Muscle of leg (tissue), 3 donors: ENCODE measurements at regions not wholly inside any gene's neighbourhood (a gene's known extent, or its start where the extent isn't known, plus 50 kb on each side); places are given as distances from the start of the nearest gene placed in this dataset.
"Not testable (repeated sequence)": the region's sequence is repeated elsewhere in the genome, so short reads cannot be mapped to it uniquely, and the experiment has no call there.

ENCODE experiments used
- DNase-seq: peaks from one replicate; pipeline ENCODE4 v3.0.0; 2013
- H3K27ac ChIP-seq: one replicate; pipeline ENCODE4 v1.5.1; 2013; ENCODE audit warnings: mild to moderate bottlenecking, low read length, control low read depth
- H3K27me3 ChIP-seq: one replicate; pipeline ENCODE4 v1.6.1; 2013; ENCODE audit warnings: low read length; ENCODE audit not compliant: control insufficient read depth, insufficient read depth
- H3K36me3 ChIP-seq: one replicate; pipeline ENCODE4 v1.6.1; 2013; ENCODE audit warnings: low read length; ENCODE audit not compliant: control insufficient read depth, insufficient read depth
- H3K4me1 ChIP-seq: one replicate; pipeline ENCODE4 v1.6.1; 2013; ENCODE audit warnings: low read length; ENCODE audit not compliant: control insufficient read depth, insufficient read depth
- H3K4me3 ChIP-seq: one replicate; pipeline ENCODE4 v1.5.1; 2013; ENCODE audit warnings: low read length, control low read depth
- H3K9me3 ChIP-seq: replicated peaks from 2 replicates; pipeline ENCODE4 v1.6.1; 2013; ENCODE audit warnings: low read depth, low read length; ENCODE audit not compliant: control insufficient read depth
- WGBS: methylation state at CpG from one replicate; pipeline ENCODE4 v1.1.5; 2013; ENCODE audit warnings: missing lambda C conversion rate; ENCODE audit not compliant: insufficient coverage; 5-methylcytosine and 5-hydroxymethylcytosine counted together

DNA sequence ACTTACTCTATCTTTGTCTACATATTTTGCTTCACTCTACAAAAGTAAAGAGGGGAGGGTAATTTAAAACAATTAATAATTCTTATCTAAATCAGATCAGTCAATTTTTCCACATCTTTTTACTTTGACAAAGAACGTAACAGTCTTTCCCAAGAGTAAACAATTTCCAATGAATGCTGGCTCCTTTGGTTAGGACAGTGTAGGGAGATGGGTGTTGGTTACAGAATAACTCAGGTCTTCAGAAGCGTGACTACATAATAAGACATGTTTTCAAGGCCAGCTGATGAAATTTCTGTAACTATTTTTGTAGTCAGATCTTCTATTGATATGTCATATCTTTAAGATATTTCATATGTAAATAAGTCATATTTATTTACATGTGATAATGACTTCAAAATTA lies 183.0 kb upstream of the CAND1 start:
- H3K4me1 ChIP-seq: no peaks in the 10 kb centered on the region
- no CpG with 5 or more reads among the region's 2 CpGs for WGBS

GRCh38 chr12:67088401-67089118 lies 180.6 kb upstream of the CAND1 start:
- H3K27me3 ChIP-seq: no peaks in the 10 kb centered on the region
- H3K36me3 ChIP-seq: no peaks in the 10 kb centered on the region
- no peak overlapping the region for H3K4me3 ChIP-seq
- DNase-seq: no peak
- 22% methylated on average over 1 of the region's 3 CpGs for WGBS
- H3K9me3 ChIP-seq: no peaks in the 10 kb centered on the region
- H3K27ac ChIP-seq: no peak overlapping the region
- no peaks in the 10 kb centered on the region for H3K4me1 ChIP-seq

More for the DNA sequence above, 183.0 kb upstream of the CAND1 start:
- Histone ChIP-seq H3K27ac (no peak overlapping the region), H3K36me3 (no peaks in the 10 kb centered on the region), H3K27me3 (peaks cover 2% of the 10 kb centered on the region), H3K9me3 (no peaks in the 10 kb centered on the region), H3K4me3 (no peak overlapping the region)
- no peak for DNase-seq

- Histone ChIP-seq H3K4me3 (no peak overlapping the region), H3K36me3 (no peaks in the 10 kb centered on the region), H3K9me3 (no peaks in the 10 kb centered on the region), H3K27me3 (no peaks in the 10 kb centered on the region), H3K27ac (no peak overlapping the region), H3K4me1 (no peaks in the 10 kb centered on the region)
- 58% methylated on average over 2 of the region's 3 CpGs for WGBS
- DNase-seq: peak; percentile 13
Measured at GRCh38 chr12:67091204-67091603, 178.0 kb upstream of the CAND1 start.

DNA sequence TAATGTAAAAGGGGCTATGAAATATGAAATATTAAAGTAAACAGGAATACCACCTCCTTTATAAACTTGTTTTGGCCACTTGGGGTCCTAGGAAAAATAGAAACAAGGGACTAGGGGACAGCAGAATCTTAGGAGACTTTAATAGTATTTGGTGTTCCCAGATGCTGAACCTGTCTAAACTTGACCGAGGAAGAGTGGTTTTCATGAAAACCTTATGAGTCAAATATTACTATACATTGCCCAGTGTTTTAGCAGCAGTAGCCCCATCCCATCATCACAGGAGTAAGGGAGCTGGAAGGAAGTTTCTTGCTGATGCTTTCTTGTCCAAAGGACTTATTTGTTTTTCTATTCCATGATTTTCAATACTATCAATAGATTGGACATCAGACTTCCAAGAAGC lies 177.5 kb upstream of the CAND1 start:
- H3K4me1 ChIP-seq: no peaks in the 10 kb centered on the region

DNA sequence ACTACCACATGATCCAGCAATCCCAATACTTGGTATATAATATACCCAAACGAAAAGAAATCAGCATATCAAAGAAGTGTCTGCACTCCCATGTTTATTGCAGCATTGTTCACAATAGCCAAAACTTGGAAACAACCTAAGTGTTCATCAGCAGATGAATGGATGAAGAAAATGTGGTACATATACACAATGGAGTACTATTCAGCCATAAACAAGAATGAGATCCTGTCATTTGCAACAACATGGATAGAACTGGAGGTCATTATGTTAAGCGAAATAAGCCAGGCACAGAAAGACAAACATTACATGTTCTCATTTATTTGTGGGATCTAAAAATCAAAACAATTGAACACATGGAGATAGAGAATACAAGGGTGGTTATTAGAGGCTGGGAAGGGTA lies 176.2 kb upstream of the CAND1 start:
- H3K36me3 ChIP-seq, H3K9me3 ChIP-seq, H3K4me3 ChIP-seq, H3K4me1 ChIP-seq, H3K27me3 ChIP-seq, H3K27ac ChIP-seq, DNase-seq: not testable (repeated sequence)
- no CpG with 5 or more reads among the region's 2 CpGs for WGBS

More for the DNA sequence above, 177.5 kb upstream of the CAND1 start:
- no peak overlapping the region for H3K4me3 ChIP-seq
- no peaks in the 10 kb centered on the region for H3K36me3 ChIP-seq
- WGBS: no CpG with 5 or more reads among the region's 1 CpG
- no peaks in the 10 kb centered on the region for H3K9me3 ChIP-seq
- no peak for DNase-seq
- H3K27ac ChIP-seq: no peak overlapping the region
- no peaks in the 10 kb centered on the region for H3K27me3 ChIP-seq

GRCh38 chr12:67096533-67097318 lies 172.4 kb upstream of the CAND1 start:
- no CpG with 5 or more reads among the region's 2 CpGs for WGBS
- Histone ChIP-seq H3K27me3 (no peaks in the 10 kb centered on the region), H3K4me3 (no peak overlapping the region), H3K36me3 (no peaks in the 10 kb centered on the region), H3K4me1 (no peaks in the 10 kb centered on the region), H3K27ac (no peak overlapping the region), H3K9me3 (no peaks in the 10 kb centered on the region)
- no peak for DNase-seq

DNA sequence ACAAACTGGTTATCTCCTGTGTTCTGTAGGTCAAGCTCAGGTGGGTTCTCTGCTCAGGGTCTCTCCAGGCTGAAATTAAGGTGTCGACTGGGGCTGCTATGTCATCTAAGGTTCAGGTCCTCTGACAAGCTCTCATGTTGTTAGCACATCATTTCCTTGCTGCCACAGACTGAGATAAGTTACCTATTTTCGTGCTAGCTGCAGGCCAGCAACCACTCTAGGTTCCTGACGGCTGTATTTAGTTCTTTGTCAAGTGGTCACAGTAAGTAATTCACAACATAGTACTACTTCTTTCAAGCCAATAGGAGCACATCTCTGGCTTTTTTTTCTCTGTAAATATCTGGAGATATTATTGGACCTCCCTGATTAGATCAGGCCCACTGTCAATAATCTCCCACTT lies 169.3 kb upstream of the CAND1 start:
- no peaks in the 10 kb centered on the region for H3K4me1 ChIP-seq
- 40% methylated on average over 2 of the region's 3 CpGs for WGBS
- no peak for DNase-seq
- H3K27ac ChIP-seq: no peak overlapping the region
- H3K4me3 ChIP-seq: no peak overlapping the region
- H3K36me3 ChIP-seq: no peaks in the 10 kb centered on the region
- no peaks in the 10 kb centered on the region for H3K27me3 ChIP-seq
- H3K9me3 ChIP-seq: no peaks in the 10 kb centered on the region

GRCh38 chr12:67103521-67103920 lies 165.6 kb upstream of the CAND1 start:
- WGBS: no CpG with 5 or more reads among the region's 1 CpG

DNA sequence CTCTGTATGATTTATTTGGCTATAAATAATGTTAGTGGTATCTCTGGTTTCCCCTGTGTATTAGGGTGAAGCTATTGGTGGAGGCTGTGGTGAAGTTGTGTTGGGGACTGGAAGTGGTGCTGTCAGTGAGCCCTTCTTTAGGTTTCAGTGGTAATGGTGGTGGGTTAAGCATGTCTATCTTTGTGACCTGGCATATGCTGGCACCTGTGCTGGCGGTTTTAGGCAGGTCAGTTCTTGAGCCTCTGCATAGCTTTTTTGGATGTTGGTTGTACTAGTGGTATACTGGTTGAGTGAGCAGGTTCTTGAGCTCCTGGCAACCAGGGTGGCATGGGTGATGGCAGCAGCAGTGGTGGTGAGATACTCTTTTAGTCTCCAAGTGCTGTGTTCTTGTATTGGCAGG lies 161.9 kb upstream of the CAND1 start:
- DNase-seq: no peak
- H3K4me1 ChIP-seq: no peaks in the 10 kb centered on the region
- H3K36me3 ChIP-seq: no peaks in the 10 kb centered on the region
- no peak overlapping the region for H3K4me3 ChIP-seq
- H3K27ac ChIP-seq: no peak overlapping the region
- no peaks in the 10 kb centered on the region for H3K27me3 ChIP-seq
- H3K9me3 ChIP-seq: peaks cover 2% of the 10 kb centered on the region
- 100% methylated on average over 1 of the region's 1 CpG for WGBS

More at GRCh38 chr12:67103521-67103920, 165.6 kb upstream of the CAND1 start:
- Histone ChIP-seq H3K36me3 (no peaks in the 10 kb centered on the region), H3K27ac (no peak overlapping the region), H3K27me3 (no peaks in the 10 kb centered on the region), H3K4me1 (no peaks in the 10 kb centered on the region), H3K4me3 (no peak overlapping the region), H3K9me3 (peaks cover 2% of the 10 kb centered on the region)
- DNase-seq: no peak

- Histone ChIP-seq H3K9me3 (peaks cover 2% of the 10 kb centered on the region), H3K27ac (no peak overlapping the region), H3K4me3 (no peak overlapping the region), H3K4me1 (no peaks in the 10 kb centered on the region), H3K36me3 (no peaks in the 10 kb centered on the region), H3K27me3 (no peaks in the 10 kb centered on the region)
- no peak for DNase-seq
- no CpG with 5 or more reads among the region's 1 CpG for WGBS
Measured at GRCh38 chr12:67107751-67108269, 161.3 kb upstream of the CAND1 start.
